GM11168 (cell line): ENCODE measurements at regions not wholly inside any gene's neighbourhood (a gene's known extent, or its start where the extent isn't known, plus 50 kb on each side); places are given as distances from the start of the nearest gene placed in this dataset.

Experiments used
- in situ Hi-C: fragments of 300-500 bp; cut with MboI; formaldehyde crosslinking; loops from one replicate; pipeline ENCODE4 v1.12.0; 2022; ENCODE audit warnings: low sequenced_read_pairs; ENCODE audit not compliant: unreplicated experiment

GRCh38 chr22:47837703-47838102 is 1075.3 kb downstream of the TBC1D22A start:
- in situ Hi-C loops, result no loop called here

- in situ Hi-C loops, result no loop called here
Measured at GRCh38 chr22:47836957-47837356, 1074.5 kb downstream of the TBC1D22A start.

- in situ Hi-C loops, result no loop called here
Measured at GRCh38 chr22:47835726-47836125, 1073.3 kb downstream of the TBC1D22A start.

- in situ Hi-C loops, result no loop called here
Measured at GRCh38 chr22:47826016-47826415, 1063.6 kb downstream of the TBC1D22A start.

DNA sequence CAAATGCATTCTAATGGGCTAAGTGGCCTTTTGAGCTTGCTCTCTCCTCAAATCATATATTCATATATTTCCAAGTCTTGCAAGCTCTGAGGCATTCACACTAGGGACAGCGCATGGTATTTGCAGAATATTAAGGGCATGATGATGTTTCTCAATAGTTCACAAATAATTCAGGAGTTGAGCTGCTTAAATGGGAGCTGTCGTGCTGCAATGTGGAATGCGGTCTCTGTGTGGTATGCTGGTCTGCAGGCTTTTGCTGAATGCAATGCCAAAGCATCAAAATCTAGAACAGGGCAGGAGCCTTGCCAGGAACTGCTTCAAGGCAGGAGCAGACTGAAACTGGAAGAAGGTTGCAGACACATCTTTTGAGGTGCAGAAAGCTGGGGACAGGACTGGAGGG is 1060.0 kb downstream of the TBC1D22A start:
- in situ Hi-C loops, result no loop called here

DNA sequence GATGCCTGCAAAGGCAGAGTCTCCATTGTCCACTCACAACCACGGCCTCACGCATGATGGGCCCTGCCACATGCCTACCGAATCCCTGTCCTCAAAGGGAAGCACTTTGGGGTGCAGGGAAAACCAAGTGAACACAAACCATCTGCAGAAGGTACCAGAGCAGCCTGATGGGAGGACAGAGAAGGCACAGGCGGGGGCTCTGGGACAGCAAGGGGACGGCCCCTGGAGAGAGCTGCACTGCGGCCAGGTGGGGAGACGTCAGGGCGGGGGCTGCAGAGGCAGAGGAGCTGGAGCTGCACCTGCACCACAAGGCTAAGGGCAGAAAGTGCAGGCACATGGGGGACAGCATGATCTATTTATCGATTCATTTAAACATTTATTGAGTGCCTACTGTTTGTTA is 1056.0 kb downstream of the TBC1D22A start:
- in situ Hi-C loops, result no loop called here

DNA sequence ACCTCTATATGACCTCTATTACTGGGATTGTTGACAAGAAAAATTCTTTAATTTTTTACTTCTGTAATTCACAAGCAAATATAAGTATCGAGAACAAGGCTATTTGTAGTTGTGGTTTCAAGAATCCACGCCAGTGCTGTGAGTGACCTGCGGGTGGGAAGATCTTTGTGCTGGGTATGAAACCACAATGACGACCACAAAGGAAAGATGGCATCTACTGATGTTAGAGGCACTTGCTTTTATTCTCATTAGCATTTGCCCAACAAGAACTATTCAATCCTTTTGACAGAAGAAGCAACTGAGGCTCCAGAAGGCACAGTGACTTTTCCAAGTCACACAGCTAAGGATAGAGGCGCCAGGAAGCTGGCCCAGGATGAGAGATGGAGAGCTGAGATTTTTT is 1054.9 kb downstream of the TBC1D22A start:
- in situ Hi-C loops, result no loop called here

DNA sequence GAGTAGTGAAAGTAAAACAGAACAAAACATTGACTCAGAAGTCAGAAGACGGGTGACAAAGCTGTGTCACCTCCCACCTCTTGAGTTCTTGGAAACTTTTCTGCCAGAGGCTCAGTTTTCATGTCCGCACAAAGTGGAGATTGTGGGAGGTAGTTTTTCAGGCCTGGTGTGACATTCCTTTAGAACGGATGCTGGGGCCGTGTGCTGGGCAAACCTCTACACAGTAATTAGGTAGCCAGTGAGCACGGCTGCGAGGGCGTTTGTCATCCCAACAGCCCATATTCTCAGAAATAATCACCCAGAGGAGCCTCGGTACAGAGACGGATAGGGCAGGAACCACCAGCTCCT is 1054.4 kb downstream of the TBC1D22A start:
- in situ Hi-C loops, result no loop called here

- in situ Hi-C loops, result no loop called here
Measured at GRCh38 chr22:47816121-47816862, 1053.8 kb downstream of the TBC1D22A start.

- in situ Hi-C loops, result no loop called here
Measured at GRCh38 chr22:47814474-47814873, 1052.0 kb downstream of the TBC1D22A start.

DNA sequence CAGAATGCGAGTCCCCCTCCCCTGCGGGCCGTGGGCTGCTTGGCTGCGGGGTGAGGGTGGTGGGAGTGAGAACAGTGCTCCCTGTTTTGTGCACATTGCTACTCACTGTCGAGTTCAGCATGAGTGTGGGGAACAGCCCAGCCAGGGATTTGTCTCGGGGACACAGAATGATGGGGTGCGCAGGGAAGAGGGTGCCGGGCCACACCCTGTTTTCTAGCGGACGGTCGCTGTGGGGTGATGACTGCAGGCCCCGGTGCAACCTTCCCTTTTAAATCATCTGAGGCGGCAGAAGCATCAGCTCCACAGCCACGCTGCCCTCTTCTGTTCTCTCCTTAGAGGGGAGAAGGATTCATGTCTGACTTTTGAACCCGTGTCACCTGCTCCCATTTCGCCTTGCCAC is 1051.2 kb downstream of the TBC1D22A start:
- in situ Hi-C loops, result no loop called here

DNA sequence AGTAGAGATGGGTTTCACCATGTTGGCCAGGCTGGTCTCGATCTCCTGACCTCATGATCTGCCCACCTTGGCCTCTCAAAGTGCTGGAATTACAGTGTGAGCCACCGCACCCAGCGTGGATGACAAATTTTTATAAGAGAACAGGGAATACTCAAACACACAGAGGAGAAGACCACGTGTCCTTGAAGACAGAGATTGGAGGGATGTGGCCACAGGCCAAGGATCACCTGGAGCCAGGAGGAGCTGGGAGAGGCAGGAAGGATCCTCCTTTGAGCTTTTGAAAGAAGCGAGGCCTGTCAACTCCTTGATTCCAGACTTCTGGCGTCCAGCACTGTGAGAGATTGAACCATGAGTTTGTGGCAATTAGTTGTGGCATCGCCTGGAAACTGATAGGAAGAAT is 1049.5 kb downstream of the TBC1D22A start:
- in situ Hi-C loops, result no loop called here

- in situ Hi-C loops, result no loop called here
Measured at GRCh38 chr22:47810505-47811500, 1048.4 kb downstream of the TBC1D22A start.

DNA sequence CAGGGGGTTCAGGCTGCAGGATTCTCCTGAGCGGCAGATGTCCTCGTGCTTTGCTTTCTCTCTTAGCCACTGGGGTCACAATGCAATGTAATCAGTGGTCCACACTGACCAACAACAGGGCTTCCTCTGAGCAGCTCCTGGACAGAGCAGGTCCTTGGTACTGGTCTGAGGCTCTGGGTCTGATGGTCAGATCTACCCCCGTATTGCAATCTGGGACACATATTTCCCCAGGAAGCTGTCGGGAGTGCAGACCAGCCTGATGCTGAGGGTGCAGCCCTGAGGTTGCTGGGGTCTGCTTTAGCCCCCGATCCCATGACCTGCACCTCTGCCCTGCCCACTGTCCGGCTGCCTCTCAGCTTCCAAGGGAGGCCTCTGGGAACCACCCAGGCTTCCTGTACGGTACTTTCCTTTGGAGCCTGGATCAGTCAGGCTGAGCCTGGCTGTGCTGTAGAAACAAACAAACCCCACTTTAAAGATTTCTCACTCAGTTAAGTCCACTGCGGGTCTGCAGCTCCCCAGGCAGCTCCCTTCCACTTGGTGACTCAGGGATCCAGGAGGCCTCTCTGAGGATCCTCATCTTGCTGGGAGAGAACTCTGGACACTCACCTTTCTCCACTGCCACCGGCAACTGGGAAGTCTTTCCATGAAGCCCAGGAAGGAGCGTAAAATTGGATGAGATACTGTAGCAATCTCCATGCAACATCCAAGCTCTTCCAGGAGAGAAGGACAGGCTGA is 1046.6 kb downstream of the TBC1D22A start:
- in situ Hi-C loops, result no loop called here

DNA sequence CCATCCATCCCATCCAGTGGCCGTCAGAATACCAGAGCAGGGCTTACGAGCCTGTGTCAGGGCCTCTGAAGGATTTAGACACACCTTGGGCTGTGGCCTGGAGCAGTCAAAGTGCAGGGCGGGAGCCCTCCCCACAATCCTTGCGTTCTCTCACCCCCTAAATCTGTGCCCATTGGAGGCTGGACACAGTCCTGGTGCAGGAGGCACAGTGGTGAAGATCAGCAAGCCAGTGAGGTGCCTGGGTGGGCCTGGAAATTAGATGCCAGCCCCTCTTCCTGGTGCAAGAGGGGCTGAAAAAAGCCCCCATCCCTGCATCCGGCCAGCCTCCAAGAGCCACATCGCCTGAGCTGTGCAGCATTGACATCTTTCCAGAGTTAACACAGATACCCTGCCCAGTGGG is 1045.8 kb downstream of the TBC1D22A start:
- in situ Hi-C loops, result no loop called here

DNA sequence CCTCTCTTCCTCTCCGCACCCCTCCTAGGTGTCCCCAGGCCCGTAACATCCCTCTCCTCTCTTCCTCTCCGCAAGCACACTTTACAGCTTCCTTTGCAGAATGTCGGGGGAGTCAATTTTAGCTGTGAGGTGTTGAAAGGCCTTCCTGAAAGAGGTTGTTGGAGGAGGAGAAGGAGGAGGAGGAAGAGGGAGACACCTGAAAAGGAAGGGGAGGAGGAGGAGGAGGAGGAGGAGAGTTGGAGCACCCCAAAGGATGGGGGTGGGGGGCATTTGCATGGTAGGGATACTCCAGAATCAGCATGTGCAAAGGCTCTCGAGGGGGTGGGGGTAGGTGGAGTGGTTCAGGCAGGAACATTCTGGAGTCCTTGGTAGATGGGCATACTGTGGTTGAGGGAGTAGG is 1045.1 kb downstream of the TBC1D22A start:
- in situ Hi-C loops, result no loop called here

- in situ Hi-C loops, result no loop called here
Measured at GRCh38 chr22:47806894-47807293, 1044.4 kb downstream of the TBC1D22A start.

DNA sequence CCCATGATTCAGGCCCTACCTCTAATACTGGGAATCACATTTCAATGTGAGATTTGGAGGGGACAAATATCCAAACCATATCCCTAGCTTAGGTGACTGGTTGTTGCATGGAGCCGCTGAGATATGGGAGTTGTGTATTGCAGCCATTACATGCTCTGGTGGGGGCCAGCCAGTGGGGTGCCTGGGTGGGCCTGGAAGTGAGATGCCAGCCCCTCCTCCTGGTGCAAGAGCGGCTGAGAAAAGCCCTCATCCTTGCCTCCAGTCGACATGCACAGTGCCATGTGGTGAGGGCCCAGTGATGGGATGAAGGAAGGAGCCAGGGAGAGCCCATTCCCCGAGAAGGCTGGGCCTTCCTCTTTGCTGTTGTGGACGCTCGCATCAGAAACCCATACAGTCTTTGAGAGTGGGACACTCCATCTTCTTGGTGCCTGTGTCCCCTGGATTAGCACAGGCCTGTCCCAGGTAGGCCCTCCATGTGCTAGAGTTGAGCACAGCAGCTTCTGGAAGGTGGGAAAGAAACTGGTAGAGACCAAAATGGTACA is 1043.0 kb downstream of the TBC1D22A start:
- in situ Hi-C loops, result no loop called here

- in situ Hi-C loops, result no loop called here
Measured at GRCh38 chr22:47804281-47804680, 1041.8 kb downstream of the TBC1D22A start.

DNA sequence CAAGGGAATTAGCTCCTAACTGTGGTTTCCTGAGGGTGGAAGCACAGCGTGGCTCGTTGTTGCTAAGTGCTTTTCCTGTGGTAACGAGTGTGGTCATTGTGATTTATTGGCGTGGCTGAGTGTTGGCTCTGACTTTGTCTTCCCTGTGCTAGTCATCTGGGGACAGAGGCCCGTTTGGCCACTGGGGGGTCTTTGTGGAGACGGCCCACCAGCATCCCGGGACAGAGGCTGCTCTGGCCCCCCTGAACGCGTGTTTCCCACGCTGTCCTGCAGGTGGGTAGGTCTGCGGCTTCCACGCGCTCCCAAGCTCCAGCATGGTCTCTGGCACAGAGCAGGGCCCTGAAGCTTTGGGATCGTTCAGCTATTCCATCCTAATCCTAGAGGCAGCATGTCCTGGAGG is 1040.0 kb downstream of the TBC1D22A start:
- in situ Hi-C loops, result no loop called here
